Naive thymus-derived CD8-positive, alpha-beta T cell (primary cell): ENCODE measurements at regions not wholly inside any gene's neighbourhood (a gene's known extent, or its start where the extent isn't known, plus 50 kb on each side); places are given as distances from the start of the nearest gene placed in this dataset.

Experiments
- ATAC-seq, 2 donors: fragments of 150-1000 bp; cut with Tn5 transposase in 1 of 2; sonication (Bioruptor Pico), chemical (Tn5 transposase) in 1 of 2; 1 replicate in 1 of 2; 2 replicates in 1 of 2; pipeline ENCODE4 v1.10.0; 2021; ENCODE audit warnings: mild to moderate bottlenecking in 2 of 2, moderate library complexity in 2 of 2
- POLR2A ChIA-PET: fragments of 350-600 bp; sonication (Branson Sonifier 250); formaldehyde crosslinking; loops from one replicate; lab custom pipeline; 2021; ENCODE audit warnings: antibody characterized with exemption; lab: Charles Lee
- DNase-seq, 10 donors: peaks; one replicate each; pipeline versions ENCODE4 v3.0.0 to v3.0.0-alpha.2; 2020 to 2022
- H3K27ac Mint-ChIP-seq, 10 donors: one replicate each; pipeline ENCODE4 v1.8.0; 2020 to 2022; ENCODE audit warnings: mild to moderate bottlenecking in 10 of 10, mixed read lengths in 10 of 10, moderate library complexity in 4 of 10, inconsistent platforms in 1 of 10
- H3K27me3 Mint-ChIP-seq, 5 donors: one replicate each; pipeline ENCODE4 v1.8.0; 2021 to 2022; ENCODE audit warnings: mixed read lengths in 5 of 5
- H3K36me3 Mint-ChIP-seq, 3 donors: one replicate each; pipeline ENCODE4 v1.8.0; 2020 to 2022; ENCODE audit warnings: mixed read lengths in 3 of 3, mild to moderate bottlenecking in 2 of 3, inconsistent platforms in 1 of 3
- H3K4me1 Mint-ChIP-seq, 4 donors: one replicate each; pipeline ENCODE4 v1.8.0; 2021 to 2022; ENCODE audit warnings: mixed read lengths in 4 of 4
- H3K4me3 Mint-ChIP-seq, 10 donors: one replicate each; pipeline ENCODE4 v1.8.0; 2020 to 2022; ENCODE audit warnings: mild to moderate bottlenecking in 10 of 10, mixed read lengths in 10 of 10, moderate library complexity in 6 of 10, inconsistent platforms in 1 of 10
- H3K9me3 Mint-ChIP-seq, 9 donors: one replicate each; pipeline ENCODE4 v1.8.0; 2020 to 2022; ENCODE audit warnings: mixed read lengths in 9 of 9, mild to moderate bottlenecking in 3 of 9, inconsistent platforms in 1 of 9, moderate library complexity in 1 of 9

- no peak for ATAC-seq
- H3K4me3 Mint-ChIP-seq, result no peak overlapping the region
- H3K27me3 Mint-ChIP-seq, result no peaks in the 10 kb centered on the region
- peaks cover 6 to 55% (median 32%) of the 10 kb centered on the region in 9 donors for H3K9me3 Mint-ChIP-seq
- peaks cover 0 to 9% (median 2%) of the 10 kb centered on the region in 3 donors for H3K36me3 Mint-ChIP-seq
- no peak for DNase-seq
- H3K4me1 Mint-ChIP-seq, result no peaks in the 10 kb centered on the region
- POLR2A ChIA-PET, result no interaction called here
- no peak overlapping the region for H3K27ac Mint-ChIP-seq
Measured at GRCh38 chr7:53877688-53878087, 664.5 kb upstream of the VSTM2A start.

- H3K9me3 Mint-ChIP-seq, result peaks cover 0 to 41% (median 23%) of the 10 kb centered on the region in 9 donors
- H3K4me1 Mint-ChIP-seq, result no peaks in the 10 kb centered on the region
- H3K4me3 Mint-ChIP-seq, result no peak overlapping the region
- H3K36me3 Mint-ChIP-seq, result peaks cover 0 to 8% (median 0%) of the 10 kb centered on the region in 3 donors
- POLR2A ChIA-PET, result no interaction called here
- DNase-seq (no peak), ATAC-seq (no peak)
- no peaks in the 10 kb centered on the region for H3K27me3 Mint-ChIP-seq
- no peak overlapping the region for H3K27ac Mint-ChIP-seq
Measured at GRCh38 chr7:53900856-53901528, 641.2 kb upstream of the VSTM2A start.

GRCh38 chr7:53904355-53904754 is 637.8 kb upstream of the VSTM2A start:
- DNase-seq (no peak), ATAC-seq (no peak)
- POLR2A ChIA-PET, result interaction anchor here (0.6 kb wide), 1 partner anchor 16 kb away, joined by 3 read pairs; no protein-coding TSS in a partner anchor
- Mint-ChIP-seq H3K27ac (no peak overlapping the region), H3K9me3 (peaks cover 7 to 41% (median 26%) of the 10 kb centered on the region in 9 donors), H3K4me3 (no peak overlapping the region), H3K36me3 (peaks cover 0 to 11% (median 0%) of the 10 kb centered on the region in 3 donors), H3K27me3 (no peaks in the 10 kb centered on the region), H3K4me1 (no peaks in the 10 kb centered on the region)

GRCh38 chr7:53917637-53918036 is 624.5 kb upstream of the VSTM2A start:
- DNase-seq (no peak), ATAC-seq (no peak)
- Mint-ChIP-seq H3K36me3 (peaks cover 0 to 5% (median 0%) of the 10 kb centered on the region in 3 donors), H3K4me1 (peaks cover 0 to 2% (median 0%) of the 10 kb centered on the region in 4 donors), H3K27ac (no peak overlapping the region), H3K27me3 (no peaks in the 10 kb centered on the region), H3K9me3 (peaks cover 0 to 44% (median 19%) of the 10 kb centered on the region in 9 donors), H3K4me3 (no peak overlapping the region)
- POLR2A ChIA-PET, result no interaction called here

- peaks cover 0 to 39% (median 18%) of the 10 kb centered on the region in 9 donors for H3K9me3 Mint-ChIP-seq
- peaks cover 0 to 5% (median 0%) of the 10 kb centered on the region in 3 donors for H3K36me3 Mint-ChIP-seq
- H3K27ac Mint-ChIP-seq, result no peak overlapping the region
- ATAC-seq (no peak), DNase-seq (no peak)
- H3K27me3 Mint-ChIP-seq, result no peaks in the 10 kb centered on the region
- no peaks in the 10 kb centered on the region for H3K4me1 Mint-ChIP-seq
- POLR2A ChIA-PET, result interaction anchor here (0.7 kb wide), 1 partner anchor 16 kb away, joined by 3 read pairs; no protein-coding TSS in a partner anchor
- no peak overlapping the region for H3K4me3 Mint-ChIP-seq
Measured at GRCh38 chr7:53920011-53920410, 622.2 kb upstream of the VSTM2A start.

GRCh38 chr7:53940483-53940882 is 601.7 kb upstream of the VSTM2A start:
- ATAC-seq, result no peak

GRCh38 chr7:53947732-53948131 is 594.4 kb upstream of the VSTM2A start:
- Mint-ChIP-seq H3K9me3 (peaks cover 5 to 36% (median 15%) of the 10 kb centered on the region in 9 donors), H3K27ac (no peak overlapping the region), H3K4me3 (no peak overlapping the region), H3K36me3 (no peaks in the 10 kb centered on the region), H3K4me1 (no peaks in the 10 kb centered on the region), H3K27me3 (no peaks in the 10 kb centered on the region)
- POLR2A ChIA-PET, result no interaction called here
- no peak for ATAC-seq
- no peak for DNase-seq

More at GRCh38 chr7:53940483-53940882, 601.7 kb upstream of the VSTM2A start:
- peaks cover 10 to 40% (median 19%) of the 10 kb centered on the region in 9 donors for H3K9me3 Mint-ChIP-seq
- no peaks in the 10 kb centered on the region for H3K4me1 Mint-ChIP-seq
- H3K27me3 Mint-ChIP-seq, result no peaks in the 10 kb centered on the region
- H3K4me3 Mint-ChIP-seq, result no peak overlapping the region
- POLR2A ChIA-PET, result no interaction called here
- no peak for DNase-seq
- H3K36me3 Mint-ChIP-seq, result no peaks in the 10 kb centered on the region
- H3K27ac Mint-ChIP-seq, result no peak overlapping the region

- H3K36me3 Mint-ChIP-seq, result peaks cover 0 to 7% (median 0%) of the 10 kb centered on the region in 3 donors
- peaks cover 0 to 19% (median 12%) of the 10 kb centered on the region in 9 donors for H3K9me3 Mint-ChIP-seq
Measured at GRCh38 chr7:53965716-53966115, 576.5 kb upstream of the VSTM2A start.

GRCh38 chr7:53983480-53983879 is 558.7 kb upstream of the VSTM2A start:
- no peak overlapping the region for H3K4me3 Mint-ChIP-seq
- no peaks in the 10 kb centered on the region for H3K27me3 Mint-ChIP-seq
- no peak for DNase-seq
- peaks cover 0 to 53% (median 16%) of the 10 kb centered on the region in 9 donors for H3K9me3 Mint-ChIP-seq
- H3K4me1 Mint-ChIP-seq, result no peaks in the 10 kb centered on the region
- H3K36me3 Mint-ChIP-seq, result no peaks in the 10 kb centered on the region
- H3K27ac Mint-ChIP-seq, result no peak overlapping the region
- POLR2A ChIA-PET, result no interaction called here
- no peak for ATAC-seq

More at GRCh38 chr7:53965716-53966115, 576.5 kb upstream of the VSTM2A start:
- Mint-ChIP-seq H3K4me3 (no peak overlapping the region), H3K4me1 (no peaks in the 10 kb centered on the region), H3K27me3 (no peaks in the 10 kb centered on the region), H3K27ac (no peak overlapping the region)
- POLR2A ChIA-PET, result no interaction called here
- ATAC-seq, result no peak
- DNase-seq, result no peak

GRCh38 chr7:53984776-53985175 is 557.4 kb upstream of the VSTM2A start:
- H3K4me1 Mint-ChIP-seq, result no peaks in the 10 kb centered on the region
- POLR2A ChIA-PET, result no interaction called here
- no peak overlapping the region for H3K27ac Mint-ChIP-seq
- peaks cover 0 to 54% (median 16%) of the 10 kb centered on the region in 9 donors for H3K9me3 Mint-ChIP-seq
- ATAC-seq, result no peak
- H3K4me3 Mint-ChIP-seq, result no peak overlapping the region
- H3K27me3 Mint-ChIP-seq, result no peaks in the 10 kb centered on the region
- no peak for DNase-seq
- H3K36me3 Mint-ChIP-seq, result no peaks in the 10 kb centered on the region

GRCh38 chr7:53988376-53988775 is 553.8 kb upstream of the VSTM2A start:
- no peaks in the 10 kb centered on the region for H3K27me3 Mint-ChIP-seq

GRCh38 chr7:53993224-53993623 is 549.0 kb upstream of the VSTM2A start:
- peaks cover 6 to 28% (median 13%) of the 10 kb centered on the region in 9 donors for H3K9me3 Mint-ChIP-seq
- no peak overlapping the region for H3K27ac Mint-ChIP-seq
- H3K27me3 Mint-ChIP-seq, result no peaks in the 10 kb centered on the region
- DNase-seq (no peak), ATAC-seq (no peak)
- H3K4me1 Mint-ChIP-seq, result no peaks in the 10 kb centered on the region
- no peaks in the 10 kb centered on the region for H3K36me3 Mint-ChIP-seq
- no peak overlapping the region for H3K4me3 Mint-ChIP-seq
- POLR2A ChIA-PET, result no interaction called here

More at GRCh38 chr7:53988376-53988775, 553.8 kb upstream of the VSTM2A start:
- Mint-ChIP-seq H3K4me1 (no peaks in the 10 kb centered on the region), H3K36me3 (no peaks in the 10 kb centered on the region), H3K4me3 (no peak overlapping the region), H3K9me3 (peaks cover 6 to 47% (median 13%) of the 10 kb centered on the region in 9 donors), H3K27ac (no peak overlapping the region)
- no peak for DNase-seq
- ATAC-seq, result no peak
- POLR2A ChIA-PET, result no interaction called here

GRCh38 chr7:53996876-53997275 is 545.3 kb upstream of the VSTM2A start:
- peaks cover 3 to 23% (median 10%) of the 10 kb centered on the region in 9 donors for H3K9me3 Mint-ChIP-seq
- ATAC-seq (no peak), DNase-seq (no peak)
- no peaks in the 10 kb centered on the region for H3K27me3 Mint-ChIP-seq
- H3K27ac Mint-ChIP-seq, result no peak overlapping the region
- no peaks in the 10 kb centered on the region for H3K4me1 Mint-ChIP-seq
- POLR2A ChIA-PET, result no interaction called here
- no peak overlapping the region for H3K4me3 Mint-ChIP-seq
- no peaks in the 10 kb centered on the region for H3K36me3 Mint-ChIP-seq
